HepG2 (cell line): ENCODE measurements at regions not wholly inside any gene's neighbourhood (a gene's known extent, or its start where the extent isn't known, plus 50 kb on each side); places are given as distances from the start of the nearest gene placed in this dataset.

Experiments used
- ATAC-seq: fragments of 200-7000 bp; cut with Tn5 transposase; 3 replicates; pipeline ENCODE4 v1.9.1; 2020; ENCODE audit warnings: mild to moderate bottlenecking, moderate library complexity
- BruUV-seq: library from RNA; stranded (reverse); fragments of 400-500 nt; replicated peaks from 2 replicates; lab custom pipeline; 2021; lab: Mats Ljungman, UMichigan
- CTCF ChIA-PET: fragments of 300-600 bp; formaldehyde crosslinking; extraction: SDS; loops from one replicate; lab custom pipeline; 2021; ENCODE audit warnings: low total read pairs, inconsistent platforms, low intra/inter-chr PET ratio; lab: Yijun Ruan, JAX
- POLR2A ChIA-PET: fragments of 350-600 bp; sonication (Branson Sonifier 250); formaldehyde crosslinking; loops from one replicate; lab custom pipeline; 2020; ENCODE audit warnings: antibody characterized with exemption, inconsistent platforms; lab: Yijun Ruan, JAX
- DNase-seq: peaks from one replicate; pipeline ENCODE4 v3.0.0-alpha.2; 2015; ENCODE audit warnings: low spot score
- FAIRE-seq: peaks from 3 replicates; lab custom pipeline; 2011; peaks lifted over from hg19 to GRCh38; lab: Jason Lieb, UNC
- H2AFZ ChIP-seq: one replicate; pipeline ENCODE4 v1.6.1; 2011; ENCODE audit warnings: low read length, inconsistent platforms
- H3K27ac ChIP-seq: fragments of 300-600 bp; 3 replicates; pipeline ENCODE4 v1.8.0; 2011; ENCODE audit warnings: mixed run types, mild to moderate bottlenecking, mixed read lengths, low read length, inconsistent platforms; ENCODE audit not compliant: insufficient read depth; ENCODE audit errors: extremely low read length
- H3K27me3 ChIP-seq, 2 experiments: fragments of 200-600 bp in 1 of 2; 2 replicates in 1 of 2; 3 replicates in 1 of 2; pipeline versions ENCODE4 v1.6.0 to v1.8.0; 2011; ENCODE audit warnings: low read length in 2 of 2, mild to moderate bottlenecking in 2 of 2, moderate library complexity in 2 of 2, inconsistent platforms in 1 of 2; ENCODE audit not compliant: insufficient read depth in 2 of 2, control insufficient read depth in 1 of 2
- H3K36me3 ChIP-seq, 2 experiments: fragments of 200-600 bp in 1 of 2; replicated peaks in 1 of 2; 2 replicates in 1 of 2; 3 replicates in 1 of 2; pipeline versions ENCODE4 v1.5.1 to v1.8.0; 2011; ENCODE audit warnings: low read length in 2 of 2, inconsistent platforms in 1 of 2; ENCODE audit not compliant: insufficient read depth in 2 of 2, control insufficient read depth in 1 of 2
- H3K4me1 ChIP-seq: 2 replicates; pipeline ENCODE4 v1.5.1; 2012; ENCODE audit warnings: low read length, inconsistent platforms; ENCODE audit not compliant: insufficient read depth
- H3K4me2 ChIP-seq: 2 replicates; pipeline ENCODE4 v1.6.0; 2011; ENCODE audit warnings: low read depth, low read length, inconsistent platforms
- H3K4me3 ChIP-seq, 3 experiments: fragments of 200-600 bp in 1 of 3; sonication (generic), shearing (Covaris generic) in 1 of 3; replicated peaks in 1 of 3; 2 replicates each; pipeline ENCODE4 v1.5.1; 2011 to 2016; ENCODE audit warnings: low read length in 3 of 3, inconsistent platforms in 2 of 3, low read depth in 2 of 3, mild to moderate bottlenecking in 2 of 3, control low read depth in 1 of 3, mixed read lengths in 1 of 3; ENCODE audit not compliant: insufficient read depth in 1 of 3
- H3K79me2 ChIP-seq: one replicate; pipeline ENCODE4 v1.6.1; 2011; ENCODE audit warnings: low read length, inconsistent platforms; ENCODE audit not compliant: insufficient read depth
- H3K9ac ChIP-seq: 2 replicates; pipeline ENCODE4 v1.6.0; 2011; ENCODE audit warnings: mild to moderate bottlenecking, low read depth, low read length, inconsistent platforms; ENCODE audit not compliant: insufficient read depth
- H3K9me3 ChIP-seq: 2 replicates; pipeline ENCODE4 v1.5.1; 2012; ENCODE audit warnings: mild to moderate bottlenecking, low read length
- H4K20me1 ChIP-seq: 2 replicates; pipeline ENCODE4 v1.6.0; 2011; ENCODE audit warnings: inconsistent platforms, mild to moderate bottlenecking, low read length, moderate library complexity; ENCODE audit not compliant: insufficient read depth
- DR1 ChIP-seq: sonication (generic); formaldehyde crosslinking; IDR thresholded peaks from 2 replicates; pipeline ENCODE4 v1.8.0; 2021; ENCODE audit warnings: mild to moderate bottlenecking, missing genetic modification reagents, inconsistent platforms
- GATA4 ChIP-seq: sonication (generic); IDR thresholded peaks from 2 replicates; pipeline ENCODE4 v1.6.1; 2016; ENCODE audit warnings: antibody characterized with exemption, low read depth, borderline replicate concordance
- KLF15 ChIP-seq: sonication (generic); formaldehyde crosslinking; IDR thresholded peaks from 2 replicates; pipeline ENCODE4 v1.8.1; 2023; ENCODE audit warnings: borderline replicate concordance, mild to moderate bottlenecking, inconsistent platforms, missing genetic modification reagents, mixed read lengths
- LBX2 ChIP-seq: sonication (generic); formaldehyde crosslinking; IDR thresholded peaks from 2 replicates; pipeline ENCODE4 v1.5.0; 2020; ENCODE audit warnings: missing genetic modification reagents, mild to moderate bottlenecking, borderline replicate concordance
- NR0B2 ChIP-seq: sonication (generic); formaldehyde crosslinking; IDR thresholded peaks from 2 replicates; pipeline ENCODE4 v1.4.0; 2020; ENCODE audit warnings: mild to moderate bottlenecking, missing genetic modification reagents
- RFX5 ChIP-seq: IDR thresholded peaks from 2 replicates; pipeline ENCODE4 v1.6.1; 2011; ENCODE audit warnings: low read depth, low read length, improper control_type of control experiment
- RXRB ChIP-seq: IDR thresholded peaks from 2 replicates; pipeline ENCODE4 v1.6.1; 2016; ENCODE audit warnings: borderline replicate concordance, missing genetic modification reagents, missing compliant biosample characterization
- TBX3 ChIP-seq: fragments of 450-650 bp; IDR thresholded peaks from 2 replicates; pipeline ENCODE4 v1.6.1; 2017; ENCODE audit warnings: antibody characterized with exemption, mild to moderate bottlenecking, inconsistent platforms, borderline replicate concordance
- ZFP36L1 ChIP-seq: sonication (generic); formaldehyde crosslinking; IDR thresholded peaks from 2 replicates; pipeline ENCODE4 v1.8.0; 2022; ENCODE audit warnings: mild to moderate bottlenecking, missing genetic modification reagents, moderate library complexity
- ZNF24 ChIP-seq: fragments of 450-650 bp; IDR thresholded peaks from 2 replicates; pipeline ENCODE4 v1.6.1; 2017; ENCODE audit warnings: antibody characterized with exemption, mild to moderate bottlenecking
- ZNF839 ChIP-seq: sonication (generic); formaldehyde crosslinking; IDR thresholded peaks from 2 replicates; pipeline ENCODE4 v1.4.0; 2020; ENCODE audit warnings: missing genetic modification reagents, mild to moderate bottlenecking, borderline replicate concordance
- WGBS: methylation state at CpG from one replicate; pipeline ENCODE4 v1.1.6; 2017; ENCODE audit warnings: low lambda C conversion rate; 5-methylcytosine and 5-hydroxymethylcytosine counted together
- in situ Hi-C: cut with HindIII; loops from 2 replicates; pipeline ENCODE4 v1.10.0; 2017; ENCODE audit warnings: low pct_unique_long_range_greater_than_20kb; ENCODE audit not compliant: extremely low pct_ligation_motif_present
- intact Hi-C: fragments of 100-400 bp; cut with micrococcal nuclease; formaldehyde crosslinking; loops from one replicate; pipeline ENCODE4 v1.10.0; 2022; ENCODE audit not compliant: unreplicated experiment

GRCh38 chr2:122683018-122683417, 927.6 kb downstream of the TSN start:
- in situ Hi-C loops, result no loop called here
- TF ChIP-seq ZFP36L1 (CRISPR knock-in tag) (no peak), RXRB (CRISPR knock-in tag) (no peak), TBX3 (no peak), GATA4 (no peak), LBX2 (CRISPR knock-in tag) (no peak), KLF15 (no peak), NR0B2 (no peak), ZNF24 (no peak), RFX5 (no peak), ZNF839 (no peak), DR1 (no peak)
- WGBS, result 0% methylated on average over 1 of the region's 1 CpG
- FAIRE-seq (no peak), ATAC-seq (no peak), DNase-seq (no peak)
- H3K4me3 ChIP-seq, result no peak overlapping the region
- ChIA-PET CTCF (no interaction called here), POLR2A (no interaction called here)
- H3K9ac ChIP-seq, result no peak overlapping the region
- no peak overlapping the region for H3K4me2 ChIP-seq
- no peak overlapping the region for H2AFZ ChIP-seq
- H3K4me1 ChIP-seq, result no peaks in the 10 kb centered on the region
- intact Hi-C loops, result no loop called here
- H3K36me3 ChIP-seq, result no peaks in the 10 kb centered on the region; a peak in 1 of 5 replicates
- no peaks in the 10 kb centered on the region for H4K20me1 ChIP-seq
- no TSS peak for BruUV-seq
- H3K27me3 ChIP-seq, result no peaks in the 10 kb centered on the region
- peaks cover 13% of the 10 kb centered on the region; the same call in 1 of the 2 replicates for H3K9me3 ChIP-seq
- H3K79me2 ChIP-seq, result no peaks in the 10 kb centered on the region
- no peak overlapping the region for H3K27ac ChIP-seq
